DMS53 treated with DMSO at 0.1 percent for 48 hours (cell line): ENCODE measurements at regions not wholly inside any gene's neighbourhood (a gene's known extent, or its start where the extent isn't known, plus 50 kb on each side); places are given as distances from the start of the nearest gene placed in this dataset.
"Not testable (repeated sequence)": the region's sequence is repeated elsewhere in the genome, so short reads cannot be mapped to it uniquely, and the experiment has no call there.

Experiments used
- DNase-seq: peaks from one replicate; lab custom pipeline; 2025; ENCODE audit not compliant: unreplicated experiment; lab: John Stamatoyannopoulos, UW

- DNase-seq = not testable (repeated sequence)
Observed at GRCh38 chrX:124181515-124181914, 150.9 kb upstream of the TEX13D start.

GRCh38 chrX:124190440-124190839, 142.0 kb upstream of the TEX13D start:
- peak; percentile 64 for DNase-seq

- DNase-seq = no peak
Observed at GRCh38 chrX:124194199-124194598, 138.3 kb upstream of the TEX13D start.

- no peak for DNase-seq
Observed at GRCh38 chrX:124194901-124195300, 137.6 kb upstream of the TEX13D start.

GRCh38 chrX:124203311-124203710, 129.1 kb upstream of the TEX13D start:
- DNase-seq = no peak

- no peak for DNase-seq
Observed at GRCh38 chrX:124208660-124209059, 123.8 kb upstream of the TEX13D start.

GRCh38 chrX:124209792-124210576, 122.5 kb upstream of the TEX13D start:
- DNase-seq = no peak

- peak; percentile 79 for DNase-seq
Observed at GRCh38 chrX:124211312-124211942, 121.0 kb upstream of the TEX13D start.

GRCh38 chrX:124212622-124213021, 119.8 kb upstream of the TEX13D start:
- no peak for DNase-seq

GRCh38 chrX:124215786-124216185, 116.7 kb upstream of the TEX13D start:
- no peak for DNase-seq

- no peak for DNase-seq
Observed at GRCh38 chrX:124216396-124217115, 115.9 kb upstream of the TEX13D start.

- peak; percentile 34 for DNase-seq
Observed at GRCh38 chrX:124217304-124218251, 114.9 kb upstream of the TEX13D start.

GRCh38 chrX:124223524-124223923, 108.9 kb upstream of the TEX13D start:
- DNase-seq = no peak

- no peak for DNase-seq
Observed at GRCh38 chrX:124224528-124224927, 107.9 kb upstream of the TEX13D start.

GRCh38 chrX:124226129-124226528, 106.3 kb upstream of the TEX13D start:
- DNase-seq = no peak

- DNase-seq = no peak
Observed at GRCh38 chrX:124228849-124229248, 103.6 kb upstream of the TEX13D start.

- DNase-seq = no peak
Observed at GRCh38 chrX:124229374-124229773, 103.1 kb upstream of the TEX13D start.

- no peak for DNase-seq
Observed at GRCh38 chrX:124230655-124231450, 101.6 kb upstream of the TEX13D start.

GRCh38 chrX:124231451-124231759, 101.1 kb upstream of the TEX13D start:
- DNase-seq = no peak

GRCh38 chrX:124232523-124233201, 99.8 kb upstream of the TEX13D start:
- no peak for DNase-seq
